Left ventricle myocardium superior (tissue), 1 donor: ENCODE measurements at regions not wholly inside any gene's neighbourhood (a gene's known extent, or its start where the extent isn't known, plus 50 kb on each side); places are given as distances from the start of the nearest gene placed in this dataset.
"Not testable (repeated sequence)": the region's sequence is repeated elsewhere in the genome, so short reads cannot be mapped to it uniquely, and the experiment has no call there.

Source experiments
- ATAC-seq: fragments of 200-7000 bp; cut with Tn5 transposase; one replicate; pipeline ENCODE4 v1.9.1; 2020; ENCODE audit warnings: mild to moderate bottlenecking, moderate library complexity
- DNase-seq: peaks from one replicate; pipeline ENCODE4 v3.0.0-alpha.2; 2020
- intact Hi-C: fragments of 100-400 bp; cut with micrococcal nuclease; formaldehyde crosslinking; loops from one replicate; pipeline ENCODE4 v1.11.0; 2022
- donor health status: DM: no; HTN: yes; CAD: no; lungs with severe emphysema.

- DNase-seq (no peak), ATAC-seq (no peak)
- intact Hi-C loops, result no loop called here
Measured at GRCh38 chr13:54775501-54776191, 1747.0 kb downstream of the OLFM4 start.

GRCh38 chr13:54787754-54788153, 1759.1 kb downstream of the OLFM4 start:
- intact Hi-C loops, result no loop called here
- no peak for ATAC-seq
- DNase-seq, result no peak

- no peak for DNase-seq
- no peak for ATAC-seq
- intact Hi-C loops, result no loop called here
Measured at GRCh38 chr13:54799621-54800226, 1771.1 kb downstream of the OLFM4 start.

GRCh38 chr13:54802226-54802625, 1773.6 kb downstream of the OLFM4 start:
- no peak for ATAC-seq
- no peak for DNase-seq
- intact Hi-C loops, result no loop called here

- intact Hi-C loops, result no loop called here
- DNase-seq (no peak), ATAC-seq (no peak)
Measured at GRCh38 chr13:54805743-54806142, 1777.1 kb downstream of the OLFM4 start.

- DNase-seq, ATAC-seq, intact Hi-C loops: not testable (repeated sequence)
Measured at GRCh38 chr13:54821938-54822470, 1793.4 kb downstream of the OLFM4 start.

GRCh38 chr13:54829391-54830068, 1800.9 kb downstream of the OLFM4 start:
- intact Hi-C loops, DNase-seq, ATAC-seq: not testable (repeated sequence)

GRCh38 chr13:54836273-54836672, 1807.7 kb downstream of the OLFM4 start:
- ATAC-seq (no peak), DNase-seq (no peak)
- intact Hi-C loops, result no loop called here

- ATAC-seq, result no peak
- intact Hi-C loops, result no loop called here
- DNase-seq, result no peak
Measured at GRCh38 chr13:54841682-54842081, 1813.1 kb downstream of the OLFM4 start.

- no peak for DNase-seq
- intact Hi-C loops, result no loop called here
- ATAC-seq, result no peak
Measured at GRCh38 chr13:54845351-54845965, 1816.8 kb downstream of the OLFM4 start.

- ATAC-seq (no peak), DNase-seq (no peak)
- intact Hi-C loops, result no loop called here
Measured at GRCh38 chr13:54852831-54853230, 1824.2 kb downstream of the OLFM4 start.

GRCh38 chr13:54859827-54860226, 1831.2 kb downstream of the OLFM4 start:
- DNase-seq (no peak), ATAC-seq (no peak)
- intact Hi-C loops, result no loop called here

GRCh38 chr13:54875111-54875510, 1846.5 kb downstream of the OLFM4 start:
- intact Hi-C loops, result no loop called here
- no peak for ATAC-seq

GRCh38 chr13:54879036-54879435, 1850.4 kb downstream of the OLFM4 start:
- DNase-seq, result no peak
- intact Hi-C loops, result no loop called here
- no peak for ATAC-seq

More at GRCh38 chr13:54875111-54875510, 1846.5 kb downstream of the OLFM4 start:
- no peak for DNase-seq

GRCh38 chr13:54884682-54885081, 1856.1 kb downstream of the OLFM4 start:
- ATAC-seq (no peak), DNase-seq (no peak)
- intact Hi-C loops, result no loop called here

GRCh38 chr13:54890976-54891375, 1862.4 kb downstream of the OLFM4 start:
- ATAC-seq, result no peak
- intact Hi-C loops, result no loop called here
- DNase-seq, result no peak

- intact Hi-C loops, result no loop called here
- DNase-seq (no peak), ATAC-seq (no peak)
Measured at GRCh38 chr13:54901316-54901715, 1872.7 kb downstream of the OLFM4 start.

- intact Hi-C loops, result no loop called here
- no peak for ATAC-seq
Measured at GRCh38 chr13:54912367-54912766, 1883.8 kb downstream of the OLFM4 start.

GRCh38 chr13:54913668-54914067, 1885.1 kb downstream of the OLFM4 start:
- no peak for ATAC-seq
- DNase-seq, result no peak
- intact Hi-C loops, result no loop called here

More at GRCh38 chr13:54912367-54912766, 1883.8 kb downstream of the OLFM4 start:
- DNase-seq, result no peak

- ATAC-seq (no peak), DNase-seq (no peak)
- intact Hi-C loops, result no loop called here
Measured at GRCh38 chr13:54927538-54927937, 1898.9 kb downstream of the OLFM4 start.
